GM12878 (cell line): ENCODE measurements at regions not wholly inside any gene's neighbourhood (a gene's known extent, or its start where the extent isn't known, plus 50 kb on each side); places are given as distances from the start of the nearest gene placed in this dataset.

Experiments used
- ATAC-seq: fragments of 200-7000 bp; cut with Tn5 transposase; 3 replicates; pipeline ENCODE4 v1.9.1; 2020; ENCODE audit warnings: mild to moderate bottlenecking, moderate library complexity
- BruUV-seq: library from RNA; stranded (reverse); fragments of 400-500 nt; replicated peaks from 2 replicates; lab custom pipeline; 2021; lab: Mats Ljungman, UMichigan
- CTCF ChIA-PET: fragments of 300-600 bp; sonication (Branson Sonifier 250); formaldehyde crosslinking; extraction: SDS; loops from one replicate; lab custom pipeline; 2021; ENCODE audit warnings: inconsistent platforms; lab: Yijun Ruan, JAX
- POLR2A ChIA-PET: fragments of 350-600 bp; formaldehyde crosslinking; extraction: SDS; loops from one replicate; lab custom pipeline; 2021; ENCODE audit warnings: inconsistent platforms; lab: Charles Lee
- RAD21 ChIA-PET: fragments of 300-600 bp; sonication (Branson Sonifier 250); formaldehyde crosslinking; loops from one replicate; lab custom pipeline; 2023; ENCODE audit warnings: antibody characterized with exemption; ENCODE audit not compliant: unreplicated experiment; lab: Charles Lee
- SMC1A ChIA-PET: fragments of 300-600 bp; sonication (Branson Sonifier 250); formaldehyde crosslinking; loops from one replicate; lab custom pipeline; 2023; ENCODE audit not compliant: unreplicated experiment, uncharacterized antibody; lab: Charles Lee
- DNase-seq: peaks from one replicate; pipeline ENCODE4 v3.0.0-alpha.2; 2011; ENCODE audit warnings: low read depth, low spot score
- FAIRE-seq: peaks from 3 replicates; lab custom pipeline; 2011; peaks lifted over from hg19 to GRCh38; lab: Jason Lieb, UNC
- H2AFZ ChIP-seq: 2 replicates; pipeline ENCODE4 v1.6.0; 2011; ENCODE audit warnings: low read depth, low read length, control low read depth; ENCODE audit not compliant: control insufficient read depth
- H3K27ac ChIP-seq: 2 replicates; pipeline ENCODE4 v1.5.1; 2011; ENCODE audit warnings: control low read depth; ENCODE audit not compliant: control insufficient read depth, insufficient read depth
- H3K27me3 ChIP-seq, 2 experiments: replicated peaks in 1 of 2; 2 replicates each; pipeline versions ENCODE4 v1.6.0 to v1.6.1; 2011; ENCODE audit warnings: low read length in 1 of 2; ENCODE audit not compliant: control insufficient read depth in 2 of 2, insufficient read depth in 2 of 2
- H3K36me3 ChIP-seq, 2 experiments: 2 replicates each; pipeline ENCODE4 v1.5.1; 2011; ENCODE audit warnings: low read length in 1 of 2; ENCODE audit not compliant: control insufficient read depth in 2 of 2, insufficient read depth in 2 of 2
- H3K4me1 ChIP-seq: 2 replicates; pipeline ENCODE4 v1.6.1; 2011; ENCODE audit warnings: mild to moderate bottlenecking, low read length, moderate library complexity, mixed read lengths; ENCODE audit not compliant: control insufficient read depth, insufficient read depth
- H3K4me2 ChIP-seq: 2 replicates; pipeline ENCODE4 v1.6.0; 2011; ENCODE audit warnings: control low read depth; ENCODE audit not compliant: control insufficient read depth, insufficient read depth
- H3K4me3 ChIP-seq: fragments of 200-600 bp; sonication (generic); 2 replicates; pipeline ENCODE4 v1.5.1; 2016
- H3K79me2 ChIP-seq: 2 replicates; pipeline ENCODE4 v1.6.0; 2011; ENCODE audit warnings: low read length; ENCODE audit not compliant: control insufficient read depth, insufficient read depth
- H3K9ac ChIP-seq: 2 replicates; pipeline ENCODE4 v1.8.0; 2011; ENCODE audit warnings: low read length, control low read depth, mixed read lengths; ENCODE audit not compliant: control insufficient read depth, insufficient read depth
- H3K9me3 ChIP-seq: replicated peaks from 3 replicates; pipeline ENCODE4 v1.5.1; 2011; ENCODE audit warnings: mild to moderate bottlenecking, low read length; ENCODE audit not compliant: control insufficient read depth, insufficient read depth
- H4K20me1 ChIP-seq: 2 replicates; pipeline ENCODE4 v1.6.0; 2011; ENCODE audit not compliant: control insufficient read depth, insufficient read depth
- BACH1 ChIP-seq: fragments of 450-650 bp; IDR thresholded peaks from 2 replicates; pipeline ENCODE4 v1.6.1; 2017; ENCODE audit warnings: mild to moderate bottlenecking, borderline replicate concordance
- BMI1 ChIP-seq: fragments of 450-650 bp; IDR thresholded peaks from 2 replicates; pipeline ENCODE4 v1.6.1; 2016; ENCODE audit warnings: mild to moderate bottlenecking, moderate library complexity, borderline replicate concordance
- CBFB ChIP-seq: IDR thresholded peaks from 2 replicates; pipeline ENCODE4 v1.6.1; 2016; ENCODE audit warnings: antibody characterized with exemption, low read depth
- DPF2 ChIP-seq: fragments of 450-650 bp; IDR thresholded peaks from 2 replicates; pipeline ENCODE4 v1.6.1; 2017; ENCODE audit warnings: mild to moderate bottlenecking
- FOXM1 ChIP-seq: IDR thresholded peaks from 2 replicates; pipeline ENCODE4 v1.6.1; 2012; ENCODE audit warnings: low read depth, mild to moderate bottlenecking, inconsistent platforms, low read length, moderate library complexity
- GATAD2B ChIP-seq: fragments of 450-650 bp; conservative IDR thresholded peaks from 2 replicates; pipeline ENCODE4 v1.6.1; 2017; ENCODE audit warnings: low read depth, mild to moderate bottlenecking, moderate library complexity
- JUND ChIP-seq: IDR thresholded peaks from 2 replicates; pipeline ENCODE4 v1.6.1; 2012; ENCODE audit warnings: low read depth, mild to moderate bottlenecking, low read length, improper control_type of control experiment, moderate library complexity
- NR2C1 ChIP-seq: fragments of 450-650 bp; IDR thresholded peaks from 2 replicates; pipeline ENCODE4 v1.6.1; 2017; ENCODE audit warnings: antibody characterized with exemption, mild to moderate bottlenecking, moderate library complexity
- PML ChIP-seq: IDR thresholded peaks from 2 replicates; pipeline ENCODE4 v1.6.1; 2012; ENCODE audit warnings: low read length, inconsistent platforms
- SIN3A ChIP-seq: IDR thresholded peaks from 2 replicates; pipeline ENCODE4 v1.6.1; 2012; ENCODE audit warnings: low read depth, low read length, improper control_type of control experiment
- SIX5 ChIP-seq: IDR thresholded peaks from 2 replicates; pipeline ENCODE4 v1.6.1; 2011; ENCODE audit warnings: mild to moderate bottlenecking, low read depth, low read length, moderate library complexity; ENCODE audit not compliant: severe bottlenecking
- STAT1 ChIP-seq: fragments of 450-650 bp; conservative IDR thresholded peaks from 2 replicates; pipeline ENCODE4 v1.6.1; 2014; ENCODE audit warnings: antibody characterized with exemption, mild to moderate bottlenecking
- ZNF217 ChIP-seq: fragments of 450-650 bp; IDR thresholded peaks from 2 replicates; pipeline ENCODE4 v1.6.1; 2017; ENCODE audit warnings: antibody characterized with exemption, mild to moderate bottlenecking
- ZNF384 ChIP-seq: IDR thresholded peaks from 2 replicates; pipeline ENCODE4 v1.6.1; 2012; ENCODE audit warnings: low read depth, mild to moderate bottlenecking, low read length, improper control_type of control experiment, borderline replicate concordance
- WGBS: methylation state at CpG from one replicate; pipeline ENCODE4 v1.1.6; 2016; ENCODE audit warnings: low lambda C conversion rate; ENCODE audit not compliant: insufficient replicate concordance, insufficient coverage; ENCODE audit errors: missing lambda C conversion rate; 5-methylcytosine and 5-hydroxymethylcytosine counted together
- in situ Hi-C: fragments of 300-500 bp; cut with MboI; formaldehyde crosslinking; loops from 9 replicates; pipeline ENCODE4 v1.14.3; 2018; ENCODE audit warnings: mixed read lengths
- intact Hi-C: fragments of 100-400 bp; cut with micrococcal nuclease; formaldehyde crosslinking; loops from one replicate; pipeline ENCODE4 v1.14.2; 2022; ENCODE audit not compliant: unreplicated experiment
- TF ChIP-seq, protein P1 (sequence below): fragments of 450-650 bp; IDR thresholded peaks from 2 replicates; pipeline ENCODE4 v1.6.1; 2018; ENCODE audit warnings: borderline replicate concordance, mild to moderate bottlenecking; ENCODE audit not compliant: partially characterized antibody
- TF ChIP-seq, protein P2 (sequence below): fragments of 450-650 bp; IDR thresholded peaks from 2 replicates; pipeline ENCODE4 v1.6.1; 2014; ENCODE audit warnings: mild to moderate bottlenecking
- TF ChIP-seq, protein P3 (sequence below): IDR thresholded peaks from 2 replicates; pipeline ENCODE4 v1.6.1; 2012; ENCODE audit warnings: mild to moderate bottlenecking, low read depth, low read length

DNA sequence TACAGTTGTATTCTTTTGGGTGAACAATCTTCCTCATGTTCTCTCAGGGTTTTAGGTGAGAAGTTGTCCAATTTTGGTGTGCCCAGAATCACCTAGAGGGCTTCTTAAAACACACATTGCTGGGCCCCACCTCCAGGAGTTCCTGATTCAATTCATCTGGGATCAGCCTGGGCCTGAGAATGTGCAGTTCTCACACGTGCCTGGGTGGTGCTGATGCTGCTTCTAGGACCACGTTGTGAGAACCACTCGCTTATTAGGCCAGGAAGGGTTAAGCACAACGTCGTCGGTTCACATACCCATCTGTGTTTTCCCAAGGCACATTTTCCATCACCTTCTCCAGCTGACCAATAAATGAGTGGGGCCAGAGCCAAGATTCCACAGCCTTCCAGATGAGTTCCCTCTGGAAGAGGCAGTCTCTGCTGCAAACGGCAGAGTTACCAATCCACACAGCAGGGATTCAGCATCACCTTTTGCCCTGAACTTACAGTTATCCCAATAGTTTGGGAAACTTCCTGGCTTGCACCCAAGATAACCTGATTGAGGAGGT is 277.7 kb upstream of the HNRNPA3 start:
- POLR2A ChIA-PET: no interaction called here
- no peak for TF ChIP-seq ZNF384
- TF ChIP-seq NR2C1: no peak
- no peak for TF ChIP-seq STAT1
- no peak for TF ChIP-seq SIX5
- TF ChIP-seq CBFB: no peak
- no peak for TF ChIP-seq FOXM1
- TF ChIP-seq PML: no peak
- no peak for TF ChIP-seq BACH1
- TF ChIP-seq ZNF217: no peak
- no peak for TF ChIP-seq SIN3A
- TF ChIP-seq, protein P1, sequence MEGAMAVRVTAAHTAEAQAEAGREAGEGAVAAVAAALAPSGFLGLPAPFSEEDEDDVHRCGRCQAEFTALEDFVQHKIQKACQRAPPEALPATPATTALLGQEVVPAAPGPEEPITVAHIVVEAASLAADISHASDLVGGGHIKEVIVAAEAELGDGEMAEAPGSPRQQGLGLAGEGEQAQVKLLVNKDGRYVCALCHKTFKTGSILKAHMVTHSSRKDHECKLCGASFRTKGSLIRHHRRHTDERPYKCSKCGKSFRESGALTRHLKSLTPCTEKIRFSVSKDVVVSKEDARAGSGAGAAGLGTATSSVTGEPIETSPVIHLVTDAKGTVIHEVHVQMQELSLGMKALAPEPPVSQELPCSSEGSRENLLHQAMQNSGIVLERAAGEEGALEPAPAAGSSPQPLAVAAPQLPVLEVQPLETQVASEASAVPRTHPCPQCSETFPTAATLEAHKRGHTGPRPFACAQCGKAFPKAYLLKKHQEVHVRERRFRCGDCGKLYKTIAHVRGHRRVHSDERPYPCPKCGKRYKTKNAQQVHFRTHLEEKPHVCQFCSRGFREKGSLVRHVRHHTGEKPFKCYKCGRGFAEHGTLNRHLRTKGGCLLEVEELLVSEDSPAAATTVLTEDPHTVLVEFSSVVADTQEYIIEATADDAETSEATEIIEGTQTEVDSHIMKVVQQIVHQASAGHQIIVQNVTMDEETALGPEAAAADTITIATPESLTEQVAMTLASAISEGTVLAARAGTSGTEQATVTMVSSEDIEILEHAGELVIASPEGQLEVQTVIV: no peak
- no peak for TF ChIP-seq JUND
- TF ChIP-seq, protein P2, sequence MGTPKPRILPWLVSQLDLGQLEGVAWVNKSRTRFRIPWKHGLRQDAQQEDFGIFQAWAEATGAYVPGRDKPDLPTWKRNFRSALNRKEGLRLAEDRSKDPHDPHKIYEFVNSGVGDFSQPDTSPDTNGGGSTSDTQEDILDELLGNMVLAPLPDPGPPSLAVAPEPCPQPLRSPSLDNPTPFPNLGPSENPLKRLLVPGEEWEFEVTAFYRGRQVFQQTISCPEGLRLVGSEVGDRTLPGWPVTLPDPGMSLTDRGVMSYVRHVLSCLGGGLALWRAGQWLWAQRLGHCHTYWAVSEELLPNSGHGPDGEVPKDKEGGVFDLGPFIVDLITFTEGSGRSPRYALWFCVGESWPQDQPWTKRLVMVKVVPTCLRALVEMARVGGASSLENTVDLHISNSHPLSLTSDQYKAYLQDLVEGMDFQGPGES: no peak
- no peak for TF ChIP-seq DPF2
- no peak for TF ChIP-seq BMI1
- TF ChIP-seq, protein P3, sequence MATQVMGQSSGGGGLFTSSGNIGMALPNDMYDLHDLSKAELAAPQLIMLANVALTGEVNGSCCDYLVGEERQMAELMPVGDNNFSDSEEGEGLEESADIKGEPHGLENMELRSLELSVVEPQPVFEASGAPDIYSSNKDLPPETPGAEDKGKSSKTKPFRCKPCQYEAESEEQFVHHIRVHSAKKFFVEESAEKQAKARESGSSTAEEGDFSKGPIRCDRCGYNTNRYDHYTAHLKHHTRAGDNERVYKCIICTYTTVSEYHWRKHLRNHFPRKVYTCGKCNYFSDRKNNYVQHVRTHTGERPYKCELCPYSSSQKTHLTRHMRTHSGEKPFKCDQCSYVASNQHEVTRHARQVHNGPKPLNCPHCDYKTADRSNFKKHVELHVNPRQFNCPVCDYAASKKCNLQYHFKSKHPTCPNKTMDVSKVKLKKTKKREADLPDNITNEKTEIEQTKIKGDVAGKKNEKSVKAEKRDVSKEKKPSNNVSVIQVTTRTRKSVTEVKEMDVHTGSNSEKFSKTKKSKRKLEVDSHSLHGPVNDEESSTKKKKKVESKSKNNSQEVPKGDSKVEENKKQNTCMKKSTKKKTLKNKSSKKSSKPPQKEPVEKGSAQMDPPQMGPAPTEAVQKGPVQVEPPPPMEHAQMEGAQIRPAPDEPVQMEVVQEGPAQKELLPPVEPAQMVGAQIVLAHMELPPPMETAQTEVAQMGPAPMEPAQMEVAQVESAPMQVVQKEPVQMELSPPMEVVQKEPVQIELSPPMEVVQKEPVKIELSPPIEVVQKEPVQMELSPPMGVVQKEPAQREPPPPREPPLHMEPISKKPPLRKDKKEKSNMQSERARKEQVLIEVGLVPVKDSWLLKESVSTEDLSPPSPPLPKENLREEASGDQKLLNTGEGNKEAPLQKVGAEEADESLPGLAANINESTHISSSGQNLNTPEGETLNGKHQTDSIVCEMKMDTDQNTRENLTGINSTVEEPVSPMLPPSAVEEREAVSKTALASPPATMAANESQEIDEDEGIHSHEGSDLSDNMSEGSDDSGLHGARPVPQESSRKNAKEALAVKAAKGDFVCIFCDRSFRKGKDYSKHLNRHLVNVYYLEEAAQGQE: no peak
- no peak for TF ChIP-seq GATAD2B
- H3K27me3 ChIP-seq: no peaks in the 10 kb centered on the region
- ATAC-seq (no peak), DNase-seq (no peak), FAIRE-seq (no peak)
- intact Hi-C loops: loop anchor here (5.0 kb wide), 2 partner anchors 108 to 212 kb away; no protein-coding TSS in a partner anchor
- H3K4me3 ChIP-seq: no peak overlapping the region; the same call in 1 of the 2 replicates
- BruUV-seq: no TSS peak
- no peaks in the 10 kb centered on the region for H3K36me3 ChIP-seq
- H3K9ac ChIP-seq: no peak overlapping the region; the same call in 1 of the 2 replicates
- peaks cover 38% of the 10 kb centered on the region for H3K4me1 ChIP-seq
- H3K27ac ChIP-seq: peak overlapping the region; percentile 54; the same call in 1 of the 2 replicates
- SMC1A ChIA-PET: interaction anchor here (0.7 to 1.2 kb wide), 6 partner anchors 13 to 211 kb away, joined by 3 to 4 read pairs (median 3); no protein-coding TSS in a partner anchor
- H3K9me3 ChIP-seq: no peaks in the 10 kb centered on the region
- RAD21 ChIA-PET: interaction anchor here (0.6 to 1.6 kb wide), 3 partner anchors 33 to 92 kb away, joined by 3 to 7 read pairs (median 3); no protein-coding TSS in a partner anchor
- WGBS: 93% methylated on average over 7 of the region's 7 CpGs
- peak overlapping the region; percentile 12; the same call in 1 of the 2 replicates for H3K4me2 ChIP-seq
- peak overlapping the region; percentile 40 for H2AFZ ChIP-seq
- no peaks in the 10 kb centered on the region for H3K79me2 ChIP-seq
- H4K20me1 ChIP-seq: no peaks in the 10 kb centered on the region
- in situ Hi-C loops: no loop called here
- CTCF ChIA-PET: interaction anchor here (0.7 to 1.6 kb wide), 3 partner anchors 11 to 208 kb away, joined by 3 read pairs; no protein-coding TSS in a partner anchor
